ENCODE measurements at regions not wholly inside any gene's neighbourhood (a gene's known extent, or its start where the extent isn't known, plus 50 kb on each side); places are given as distances from the start of the nearest gene placed in this dataset.
A peak's percentile ranks its signal among the peaks of the same experiment; 100 is the strongest.

DNA sequence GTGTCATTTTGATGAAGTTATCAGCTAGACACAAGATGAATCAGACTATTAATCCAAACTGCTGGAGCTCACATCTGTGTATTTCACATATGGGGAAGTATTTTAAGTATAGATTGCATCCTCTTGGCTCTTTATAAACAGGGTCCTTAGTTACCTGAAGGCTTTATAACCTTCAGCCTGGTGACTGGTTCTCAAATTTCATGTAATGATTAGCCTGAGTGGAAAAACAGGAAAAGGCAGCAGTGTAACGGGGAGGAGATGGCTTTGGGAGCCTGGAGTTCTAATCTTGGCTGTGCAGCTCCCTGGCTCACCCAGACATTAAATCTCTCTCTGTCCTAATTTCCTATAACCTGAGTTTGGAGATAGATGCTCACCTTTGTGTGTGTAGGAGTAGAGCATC is 103.8 kb upstream of the HPF1 start:
- no peak overlapping the region for H2BK15ac ChIP-seq (ENCODE audit: low read length)
- peaks cover 0 to 1% (median 0%) of the 10 kb centered on the region in 4 experiments; a peak in 1 of 7 replicates for H3K27me3 ChIP-seq (replicated peaks in 1 of 4; ENCODE audit: control insufficient read depth in 3 of 4, extremely low read depth in 1 of 4, insufficient read depth in 3 of 4, low read length in 3 of 4)
- H3K14ac ChIP-seq (ENCODE audit: insufficient read length) = no peak overlapping the region
- no peaks in the 10 kb centered on the region for H3K79me1 ChIP-seq (ENCODE audit: low read depth, low read length)
- ChIA-PET CTCF (ENCODE audit: partially characterized antibody) (interaction anchor here (1.1 to 1.7 kb wide), 2 partner anchors 11 to 15 kb away, joined by 4 to 8 read pairs; no protein-coding TSS in a partner anchor), POLR2A (ENCODE audit: partially characterized antibody) (interaction anchor here (0.6 kb wide), 1 partner anchor 148 kb away, joined by 3 read pairs; no protein-coding TSS in a partner anchor)
- H3K27ac ChIP-seq (ENCODE audit: low read depth, low read length) = no peak overlapping the region
- H4K5ac ChIP-seq (ENCODE audit: insufficient read length, low read depth, low read length) = no peak overlapping the region
- no peak overlapping the region for H3K4me2 ChIP-seq (ENCODE audit: insufficient read depth in 1 of 2, low read depth in 2 of 2, low read length in 2 of 2)
- FAIRE-seq (no peak), DNase-seq (ENCODE audit: low read depth in 1 of 2, low spot score in 2 of 2) (no peak)
- no peaks in the 10 kb centered on the region for H4K20me1 ChIP-seq (replicated peaks in 1 of 2; ENCODE audit: control insufficient read depth in 1 of 2, insufficient read depth in 2 of 2, low read length in 2 of 2)
- H4K8ac ChIP-seq (ENCODE audit: extremely low read depth, insufficient read depth, low read length) = no peak overlapping the region
- H3K23me2 ChIP-seq (ENCODE audit: low read depth, low read length) = no peaks in the 10 kb centered on the region
- H2AK5ac ChIP-seq (ENCODE audit: low read depth, low read length) = no peak overlapping the region
- no peak overlapping the region for H4K91ac ChIP-seq (replicated peaks; ENCODE audit: insufficient read length, low read length)
- H3K9ac ChIP-seq (replicated peaks in 1 of 4; ENCODE audit: extremely low read depth in 1 of 4, low read depth in 3 of 4, low read length in 3 of 4) = no peak overlapping the region
- no peak overlapping the region for H3K4me3 ChIP-seq (ENCODE audit: extremely low read depth in 1 of 4, insufficient read depth in 2 of 4, low read depth in 3 of 4, low read length in 4 of 4)
- H3K9me3 ChIP-seq (ENCODE audit: insufficient read depth in 2 of 2, low read depth in 1 of 2, low read length in 1 of 2) = 0 out of 4 replicates have a peak, but pooled peaks cover 0 to 3% of the 10 kb centered on the region in 2 experiments
- H3K18ac ChIP-seq (ENCODE audit: extremely low read depth, low read length) = no peak overlapping the region
- no peak overlapping the region for H3K56ac ChIP-seq (replicated peaks; ENCODE audit: insufficient read length, low read depth, low read length)
- no peak overlapping the region for H2BK5ac ChIP-seq (ENCODE audit: low read depth, low read length)
- H3K36me3 ChIP-seq (ENCODE audit: control insufficient read depth in 2 of 4, insufficient read depth in 4 of 4, low read length in 3 of 4) = no peaks in the 10 kb centered on the region
- no peaks in the 10 kb centered on the region for H3K79me2 ChIP-seq (ENCODE audit: control insufficient read depth in 1 of 2, insufficient read depth in 2 of 2, low read length in 2 of 2)
- H3K4ac ChIP-seq (replicated peaks; ENCODE audit: insufficient read length, low read depth, low read length) = no peak overlapping the region
- H2BK12ac ChIP-seq (ENCODE audit: low read depth, low read length) = no peak overlapping the region
- WGBS, 2 experiments (ENCODE audit: extremely low coverage in 1 of 2, insufficient coverage in 1 of 2, insufficient read length in 1 of 2, insufficient replicate concordance in 2 of 2, low coverage in 1 of 2, low lambda C conversion rate in 2 of 2, missing lambda C conversion rate in 1 of 2) = 73% methylated on average over 1 of the region's 1 CpG; no CpG with 5 or more reads in 1 of the 2 experiments
- H3K4me1 ChIP-seq (replicated peaks in 1 of 4; ENCODE audit: control insufficient read depth in 3 of 4, insufficient read depth in 4 of 4, low read length in 3 of 4) = no peaks in the 10 kb centered on the region; a peak in 2 of 7 replicates
- H2BK120ac ChIP-seq (replicated peaks; ENCODE audit: low read depth, low read length) = no peak overlapping the region
- H2AFZ ChIP-seq (ENCODE audit: low read length) = peak overlapping the region; percentile 71; the same call in 1 of the 2 replicates
- H3K23ac ChIP-seq (ENCODE audit: insufficient read length) = no peak overlapping the region
- no peak overlapping the region for H2BK20ac ChIP-seq (ENCODE audit: low read length)
- TF ChIP-seq CREB1 (IDR thresholded peaks at IDR 0.05) (no peak), SUZ12 (IDR thresholded peaks at IDR 0.05; ENCODE audit: low read length) (no peak), RBBP5 (IDR thresholded peaks at IDR 0.05; ENCODE audit: borderline replicate concordance, low read depth, low read length) (no peak), TBP (IDR thresholded peaks at IDR 0.05; ENCODE audit: low read depth, low read length) (no peak), E2F6 (IDR thresholded peaks at IDR 0.05) (no peak), SIRT6 (IDR thresholded peaks at IDR 0.05; ENCODE audit: low read length) (no peak), KDM4A (IDR thresholded peaks at IDR 0.05; ENCODE audit: low read depth, low read length, severe bottlenecking) (no peak), MAX (IDR thresholded peaks at IDR 0.05) (no peak), POU5F1 (IDR thresholded peaks at IDR 0.05; ENCODE audit: low read depth, low read length) (no peak), EGR1 (IDR thresholded peaks at IDR 0.05; ENCODE audit: borderline replicate concordance, low read depth, low read length) (no peak), BRCA1 (IDR thresholded peaks at IDR 0.05; ENCODE audit: low read depth, low read length) (no peak), CBX8 (IDR thresholded peaks at IDR 0.05; ENCODE audit: borderline replicate concordance, low read depth, low read length) (no peak), CBX5 (IDR thresholded peaks at IDR 0.05; ENCODE audit: low read depth, low read length) (no peak), SP1 (IDR thresholded peaks at IDR 0.05; ENCODE audit: low read depth, low read length) (no peak), RFX5 (IDR thresholded peaks at IDR 0.05; ENCODE audit: borderline replicate concordance, low read depth, low read length) (no peak)

Data from H1 (cell line).